HFFc6 (cell line): ENCODE measurements at regions not wholly inside any gene's neighbourhood (a gene's known extent, or its start where the extent isn't known, plus 50 kb on each side); places are given as distances from the start of the nearest gene placed in this dataset.

ENCODE experiments used
- DNase-seq: peaks from one replicate; pipeline ENCODE4 v3.0.0-alpha.2; 2018
- H3K27ac Mint-ChIP-seq: 2 replicates; pipeline ENCODE4 v1.8.0; 2020; ENCODE audit warnings: mild to moderate bottlenecking, mixed read lengths
- H3K27me3 Mint-ChIP-seq: 2 replicates; pipeline ENCODE4 v1.8.0; 2021; ENCODE audit warnings: mild to moderate bottlenecking, moderate library complexity, mixed read lengths; ENCODE audit not compliant: insufficient read depth
- H3K36me3 Mint-ChIP-seq: 2 replicates; pipeline ENCODE4 v1.8.0; 2021; ENCODE audit warnings: low read depth, mixed read lengths
- H3K4me1 Mint-ChIP-seq: 2 replicates; pipeline ENCODE4 v1.8.0; 2020; ENCODE audit warnings: low read depth, mixed read lengths
- H3K4me3 Mint-ChIP-seq: 2 replicates; pipeline ENCODE4 v1.8.0; 2020; ENCODE audit warnings: mild to moderate bottlenecking, moderate library complexity, mixed read lengths
- H3K9me3 Mint-ChIP-seq: 2 replicates; pipeline ENCODE4 v1.8.0; 2020; ENCODE audit warnings: mild to moderate bottlenecking, mixed read lengths
- TF ChIP-seq, protein P1 (sequence below): fragments of 200-600 bp; sonication (generic); IDR thresholded peaks from 2 replicates; pipeline ENCODE4 v1.5.0; 2021; ENCODE audit warnings: antibody characterized with exemption, mild to moderate bottlenecking

GRCh38 chr2:180150606-180151005 is 143.5 kb upstream of the CWC22 start:
- Mint-ChIP-seq H3K36me3 (no peaks in the 10 kb centered on the region), H3K27me3 (peaks cover 2% of the 10 kb centered on the region; the same call in 1 of the 2 replicates), H3K4me3 (no peak overlapping the region), H3K27ac (no peak overlapping the region), H3K9me3 (no peaks in the 10 kb centered on the region), H3K4me1 (peaks cover 13% of the 10 kb centered on the region; the same call in 1 of the 2 replicates)
- no peak for DNase-seq
- TF ChIP-seq, protein P1, sequence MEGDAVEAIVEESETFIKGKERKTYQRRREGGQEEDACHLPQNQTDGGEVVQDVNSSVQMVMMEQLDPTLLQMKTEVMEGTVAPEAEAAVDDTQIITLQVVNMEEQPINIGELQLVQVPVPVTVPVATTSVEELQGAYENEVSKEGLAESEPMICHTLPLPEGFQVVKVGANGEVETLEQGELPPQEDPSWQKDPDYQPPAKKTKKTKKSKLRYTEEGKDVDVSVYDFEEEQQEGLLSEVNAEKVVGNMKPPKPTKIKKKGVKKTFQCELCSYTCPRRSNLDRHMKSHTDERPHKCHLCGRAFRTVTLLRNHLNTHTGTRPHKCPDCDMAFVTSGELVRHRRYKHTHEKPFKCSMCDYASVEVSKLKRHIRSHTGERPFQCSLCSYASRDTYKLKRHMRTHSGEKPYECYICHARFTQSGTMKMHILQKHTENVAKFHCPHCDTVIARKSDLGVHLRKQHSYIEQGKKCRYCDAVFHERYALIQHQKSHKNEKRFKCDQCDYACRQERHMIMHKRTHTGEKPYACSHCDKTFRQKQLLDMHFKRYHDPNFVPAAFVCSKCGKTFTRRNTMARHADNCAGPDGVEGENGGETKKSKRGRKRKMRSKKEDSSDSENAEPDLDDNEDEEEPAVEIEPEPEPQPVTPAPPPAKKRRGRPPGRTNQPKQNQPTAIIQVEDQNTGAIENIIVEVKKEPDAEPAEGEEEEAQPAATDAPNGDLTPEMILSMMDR = no peak

GRCh38 chr2:180146541-180146940 is 139.4 kb upstream of the CWC22 start:
- Mint-ChIP-seq H3K27me3 (peaks cover 2% of the 10 kb centered on the region; the same call in 1 of the 2 replicates), H3K27ac (no peak overlapping the region), H3K36me3 (no peaks in the 10 kb centered on the region), H3K9me3 (no peaks in the 10 kb centered on the region), H3K4me3 (peak overlapping the region; percentile 38; the same call in 1 of the 2 replicates), H3K4me1 (peaks cover 19% of the 10 kb centered on the region; the same call in 1 of the 2 replicates)
- no peak for DNase-seq
- TF ChIP-seq, protein P1 = no peak

GRCh38 chr2:180146114-180146513 is 139.0 kb upstream of the CWC22 start:
- H3K9me3 Mint-ChIP-seq = no peaks in the 10 kb centered on the region
- H3K4me1 Mint-ChIP-seq = peaks cover 19% of the 10 kb centered on the region; the same call in 1 of the 2 replicates
- TF ChIP-seq, protein P1 = no peak
- peaks cover 2% of the 10 kb centered on the region; the same call in 1 of the 2 replicates for H3K27me3 Mint-ChIP-seq
- no peak overlapping the region for H3K27ac Mint-ChIP-seq
- no peak for DNase-seq
- no peaks in the 10 kb centered on the region for H3K36me3 Mint-ChIP-seq
- H3K4me3 Mint-ChIP-seq = no peak overlapping the region

DNA sequence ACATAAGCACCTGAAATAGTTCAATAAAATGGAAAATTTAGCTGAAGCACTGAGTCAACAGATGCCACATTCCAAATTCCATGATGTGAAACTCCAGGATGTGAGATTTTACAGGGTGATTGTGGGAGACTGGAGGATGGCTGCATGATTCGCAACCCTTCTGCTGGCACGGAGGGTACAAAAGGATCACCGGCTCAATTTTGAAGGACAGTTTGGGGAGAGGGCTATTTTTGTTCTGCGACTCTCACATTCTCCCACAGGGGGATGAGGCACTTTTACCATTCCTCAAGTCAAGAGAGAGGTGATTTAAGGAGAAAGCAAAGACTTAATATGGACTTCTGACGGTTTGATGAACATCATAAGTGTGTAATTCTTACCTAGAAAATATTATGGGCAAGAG is 138.1 kb upstream of the CWC22 start:
- H3K4me1 Mint-ChIP-seq = peaks cover 19% of the 10 kb centered on the region; the same call in 1 of the 2 replicates
- H3K36me3 Mint-ChIP-seq = no peaks in the 10 kb centered on the region
- H3K4me3 Mint-ChIP-seq = peak overlapping the region; percentile 18; the same call in 1 of the 2 replicates
- no peak overlapping the region for H3K27ac Mint-ChIP-seq
- no peak for DNase-seq
- H3K27me3 Mint-ChIP-seq = peaks cover 2% of the 10 kb centered on the region; the same call in 1 of the 2 replicates
- H3K9me3 Mint-ChIP-seq = no peaks in the 10 kb centered on the region
- TF ChIP-seq, protein P1 = no peak

- Mint-ChIP-seq H3K36me3 (no peaks in the 10 kb centered on the region), H3K27me3 (no peaks in the 10 kb centered on the region), H3K4me1 (peaks cover 19% of the 10 kb centered on the region; the same call in 1 of the 2 replicates), H3K4me3 (no peak overlapping the region), H3K9me3 (no peaks in the 10 kb centered on the region), H3K27ac (no peak overlapping the region)
- TF ChIP-seq, protein P1 = no peak
- no peak for DNase-seq
Measured at GRCh38 chr2:180144338-180144813, 137.3 kb upstream of the CWC22 start.
